HL-60 (cell line): ENCODE measurements at regions not wholly inside any gene's neighbourhood (a gene's known extent, or its start where the extent isn't known, plus 50 kb on each side); places are given as distances from the start of the nearest gene placed in this dataset.

Source experiments
- DNase-seq, 2 experiments: peaks; one replicate each; pipeline ENCODE4 v3.0.0-alpha.2; 2010 to 2020; ENCODE audit warnings: low read depth in 1 of 2, low spot score in 1 of 2
- H3K27ac ChIP-seq: fragments of 250-450 bp; sonication (Bioruptor Pico); replicated peaks from 2 replicates; pipeline ENCODE4 v1.5.1; 2020; ENCODE audit warnings: mild to moderate bottlenecking, moderate library complexity
- H3K27me3 ChIP-seq: fragments of 250-450 bp; sonication (Bioruptor Pico); 2 replicates; pipeline ENCODE4 v1.5.1; 2021; ENCODE audit warnings: mild to moderate bottlenecking, moderate library complexity; ENCODE audit not compliant: insufficient read depth, poor library complexity, severe bottlenecking
- H3K4me3 ChIP-seq: replicated peaks from 2 replicates; pipeline ENCODE4 v1.5.1; 2011; ENCODE audit warnings: mild to moderate bottlenecking, control low read depth, low read length; ENCODE audit not compliant: insufficient read depth
- CTCF ChIP-seq: IDR thresholded peaks from one replicate; pipeline ENCODE4 v1.5.1; 2011; ENCODE audit warnings: low read length, control low read depth, inconsistent platforms; ENCODE audit not compliant: insufficient read depth
- GABPA ChIP-seq: IDR thresholded peaks from 2 replicates; pipeline ENCODE4 v1.6.1; 2012; ENCODE audit warnings: low read depth
- POLR2AphosphoS5 ChIP-seq: IDR thresholded peaks from 2 replicates; pipeline ENCODE4 v1.6.1; 2012; ENCODE audit warnings: low read depth
- REST ChIP-seq: IDR thresholded peaks from 2 replicates; pipeline ENCODE4 v1.6.1; 2012; ENCODE audit warnings: low read depth; ENCODE audit not compliant: insufficient replicate concordance
- SPI1 ChIP-seq: IDR thresholded peaks from 2 replicates; pipeline ENCODE4 v1.6.1; 2012; ENCODE audit warnings: low read depth, mild to moderate bottlenecking, borderline replicate concordance

- no peak overlapping the region for H3K27ac ChIP-seq
- no peak for DNase-seq
- H3K4me3 ChIP-seq, result no peak overlapping the region
- TF ChIP-seq POLR2AphosphoS5, result no peak
- TF ChIP-seq SPI1, result no peak
- TF ChIP-seq GABPA, result no peak
- no peak for TF ChIP-seq REST
- no peaks in the 10 kb centered on the region for H3K27me3 ChIP-seq
Observed at GRCh38 chr1:191320062-191320461, 838.2 kb upstream of the RGS18 start.

GRCh38 chr1:191327868-191328267, 830.4 kb upstream of the RGS18 start:
- no peak for DNase-seq
- no peak overlapping the region for H3K27ac ChIP-seq
- TF ChIP-seq SPI1 (no peak), POLR2AphosphoS5 (no peak), GABPA (no peak), CTCF (no peak), REST (no peak)
- H3K4me3 ChIP-seq, result no peak overlapping the region
- no peaks in the 10 kb centered on the region for H3K27me3 ChIP-seq

GRCh38 chr1:191343816-191344215, 814.4 kb upstream of the RGS18 start:
- Histone ChIP-seq H3K4me3 (no peak overlapping the region), H3K27me3 (no peaks in the 10 kb centered on the region), H3K27ac (no peak overlapping the region)
- TF ChIP-seq GABPA, result no peak
- no peak for TF ChIP-seq POLR2AphosphoS5
- no peak for TF ChIP-seq SPI1
- TF ChIP-seq CTCF, result no peak
- TF ChIP-seq REST, result no peak
- no peak for DNase-seq

GRCh38 chr1:191346381-191346780, 811.9 kb upstream of the RGS18 start:
- H3K4me3 ChIP-seq, result no peak overlapping the region

More at GRCh38 chr1:191346381-191346780, 811.9 kb upstream of the RGS18 start:
- no peak overlapping the region for H3K27ac ChIP-seq
- TF ChIP-seq CTCF (no peak), SPI1 (no peak), GABPA (no peak)
- no peak for DNase-seq
- no peaks in the 10 kb centered on the region for H3K27me3 ChIP-seq
